ENCODE measurements at regions not wholly inside any gene's neighbourhood (a gene's known extent, or its start where the extent isn't known, plus 50 kb on each side); places are given as distances from the start of the nearest gene placed in this dataset.
"Not testable (repeated sequence)": the region's sequence is repeated elsewhere in the genome, so short reads cannot be mapped to it uniquely, and the experiment has no call there.

GRCh38 chr5:38622723-38623129 lies 66.3 kb upstream of the LIFR start:
- 98% methylated on average over 3 of the region's 3 CpGs for WGBS
- no peaks in the 10 kb centered on the region; the same call in 1 of the 2 replicates for H3K9me3 ChIP-seq (ENCODE audit: insufficient read depth, low read depth, low read length)

GRCh38 chr5:38624541-38624940 lies 68.1 kb upstream of the LIFR start:
- H3K4me3 ChIP-seq (ENCODE audit: low read length); H3K27me3 ChIP-seq (ENCODE audit: insufficient read depth, low read length); H3K9ac ChIP-seq (ENCODE audit: low read depth, low read length); H3K4me1 ChIP-seq (ENCODE audit: insufficient read depth, low read length); H3K9me3 ChIP-seq (ENCODE audit: insufficient read depth, low read depth, low read length); H3K27ac ChIP-seq (ENCODE audit: low read depth, low read length); H3K36me3 ChIP-seq (ENCODE audit: insufficient read depth, low read length): not testable (repeated sequence)
- 97% methylated on average over 12 of the region's 12 CpGs for WGBS

More at GRCh38 chr5:38622723-38623129, 66.3 kb upstream of the LIFR start:
- no peaks in the 10 kb centered on the region for H3K4me1 ChIP-seq (ENCODE audit: insufficient read depth, low read length)
- H3K36me3 ChIP-seq (ENCODE audit: insufficient read depth, low read length), result no peaks in the 10 kb centered on the region
- no peak overlapping the region for H3K9ac ChIP-seq (ENCODE audit: low read depth, low read length)
- H3K27me3 ChIP-seq (ENCODE audit: insufficient read depth, low read length), result no peaks in the 10 kb centered on the region
- no peak overlapping the region for H3K4me3 ChIP-seq (ENCODE audit: low read length)
- H3K27ac ChIP-seq (ENCODE audit: low read depth, low read length), result no peak overlapping the region

- not testable (repeated sequence) for H3K4me1 ChIP-seq (ENCODE audit: insufficient read depth, low read length); H3K4me3 ChIP-seq (ENCODE audit: low read length); H3K27me3 ChIP-seq (ENCODE audit: insufficient read depth, low read length); H3K27ac ChIP-seq (ENCODE audit: low read depth, low read length); H3K36me3 ChIP-seq (ENCODE audit: insufficient read depth, low read length); H3K9ac ChIP-seq (ENCODE audit: low read depth, low read length)
- peaks cover 15% of the 10 kb centered on the region for H3K9me3 ChIP-seq (ENCODE audit: insufficient read depth, low read depth, low read length)
- WGBS, result 83% methylated on average over 23 of the region's 24 CpGs
Measured at GRCh38 chr5:38631376-38631775, 74.9 kb upstream of the LIFR start.

- peaks cover 15% of the 10 kb centered on the region for H3K9me3 ChIP-seq (ENCODE audit: insufficient read depth, low read depth, low read length)
- no peaks in the 10 kb centered on the region for H3K36me3 ChIP-seq (ENCODE audit: insufficient read depth, low read length)
- 67% methylated on average over 4 of the region's 4 CpGs for WGBS
- no peak overlapping the region for H3K4me3 ChIP-seq (ENCODE audit: low read length)
- H3K27ac ChIP-seq (ENCODE audit: low read depth, low read length), result no peak overlapping the region
- no peaks in the 10 kb centered on the region for H3K27me3 ChIP-seq (ENCODE audit: insufficient read depth, low read length)
- H3K9ac ChIP-seq (ENCODE audit: low read depth, low read length), result no peak overlapping the region
- H3K4me1 ChIP-seq (ENCODE audit: insufficient read depth, low read length), result no peaks in the 10 kb centered on the region
Measured at GRCh38 chr5:38634568-38635369, 78.3 kb upstream of the LIFR start.

GRCh38 chr5:38636626-38637025 lies 80.2 kb upstream of the LIFR start:
- no peaks in the 10 kb centered on the region for H3K36me3 ChIP-seq (ENCODE audit: insufficient read depth, low read length)
- no peaks in the 10 kb centered on the region for H3K27me3 ChIP-seq (ENCODE audit: insufficient read depth, low read length)
- no peak overlapping the region for H3K9ac ChIP-seq (ENCODE audit: low read depth, low read length)
- WGBS, result 91% methylated on average over 4 of the region's 4 CpGs
- no peak overlapping the region for H3K27ac ChIP-seq (ENCODE audit: low read depth, low read length)
- H3K9me3 ChIP-seq (ENCODE audit: insufficient read depth, low read depth, low read length), result peaks cover 13% of the 10 kb centered on the region
- H3K4me1 ChIP-seq (ENCODE audit: insufficient read depth, low read length), result no peaks in the 10 kb centered on the region
- H3K4me3 ChIP-seq (ENCODE audit: low read length), result no peak overlapping the region

GRCh38 chr5:38638656-38639055 lies 82.2 kb upstream of the LIFR start:
- 93% methylated on average over 5 of the region's 5 CpGs for WGBS
- Histone ChIP-seq H3K27me3 (ENCODE audit: insufficient read depth, low read length) (no peaks in the 10 kb centered on the region), H3K4me3 (ENCODE audit: low read length) (no peak overlapping the region), H3K36me3 (ENCODE audit: insufficient read depth, low read length) (no peaks in the 10 kb centered on the region), H3K4me1 (ENCODE audit: insufficient read depth, low read length) (no peaks in the 10 kb centered on the region), H3K9ac (ENCODE audit: low read depth, low read length) (no peak overlapping the region), H3K9me3 (ENCODE audit: insufficient read depth, low read depth, low read length) (no peaks in the 10 kb centered on the region), H3K27ac (ENCODE audit: low read depth, low read length) (no peak overlapping the region)

- Histone ChIP-seq H3K4me1 (ENCODE audit: insufficient read depth, low read length) (no peaks in the 10 kb centered on the region), H3K27ac (ENCODE audit: low read depth, low read length) (no peak overlapping the region), H3K36me3 (ENCODE audit: insufficient read depth, low read length) (no peaks in the 10 kb centered on the region), H3K9me3 (ENCODE audit: insufficient read depth, low read depth, low read length) (no peaks in the 10 kb centered on the region), H3K27me3 (ENCODE audit: insufficient read depth, low read length) (no peaks in the 10 kb centered on the region), H3K4me3 (ENCODE audit: low read length) (no peak overlapping the region), H3K9ac (ENCODE audit: low read depth, low read length) (no peak overlapping the region)
- WGBS, result 86% methylated on average over 6 of the region's 6 CpGs
Measured at GRCh38 chr5:38639377-38640358, 83.2 kb upstream of the LIFR start.

- Histone ChIP-seq H3K27me3 (ENCODE audit: insufficient read depth, low read length) (no peaks in the 10 kb centered on the region), H3K4me3 (ENCODE audit: low read length) (no peak overlapping the region), H3K36me3 (ENCODE audit: insufficient read depth, low read length) (no peaks in the 10 kb centered on the region), H3K27ac (ENCODE audit: low read depth, low read length) (no peak overlapping the region), H3K9me3 (ENCODE audit: insufficient read depth, low read depth, low read length) (no peaks in the 10 kb centered on the region), H3K9ac (ENCODE audit: low read depth, low read length) (no peak overlapping the region), H3K4me1 (ENCODE audit: insufficient read depth, low read length) (no peaks in the 10 kb centered on the region)
- 95% methylated on average over 3 of the region's 3 CpGs for WGBS
Measured at GRCh38 chr5:38641003-38641402, 84.6 kb upstream of the LIFR start.

- Histone ChIP-seq H3K9me3 (ENCODE audit: insufficient read depth, low read depth, low read length) (no peaks in the 10 kb centered on the region), H3K4me1 (ENCODE audit: insufficient read depth, low read length) (no peaks in the 10 kb centered on the region), H3K27ac (ENCODE audit: low read depth, low read length) (no peak overlapping the region), H3K4me3 (ENCODE audit: low read length) (no peak overlapping the region), H3K36me3 (ENCODE audit: insufficient read depth, low read length) (no peaks in the 10 kb centered on the region), H3K9ac (ENCODE audit: low read depth, low read length) (no peak overlapping the region), H3K27me3 (ENCODE audit: insufficient read depth, low read length) (no peaks in the 10 kb centered on the region)
- 88% methylated on average over 7 of the region's 7 CpGs for WGBS
Measured at GRCh38 chr5:38642189-38642911, 85.9 kb upstream of the LIFR start.

GRCh38 chr5:38643616-38644015 lies 87.2 kb upstream of the LIFR start:
- Histone ChIP-seq H3K4me1 (ENCODE audit: insufficient read depth, low read length) (no peaks in the 10 kb centered on the region), H3K9me3 (ENCODE audit: insufficient read depth, low read depth, low read length) (no peaks in the 10 kb centered on the region), H3K9ac (ENCODE audit: low read depth, low read length) (no peak overlapping the region), H3K27me3 (ENCODE audit: insufficient read depth, low read length) (no peaks in the 10 kb centered on the region), H3K27ac (ENCODE audit: low read depth, low read length) (no peak overlapping the region), H3K36me3 (ENCODE audit: insufficient read depth, low read length) (no peaks in the 10 kb centered on the region), H3K4me3 (ENCODE audit: low read length) (no peak overlapping the region)
- WGBS, result 87% methylated on average over 4 of the region's 4 CpGs

GRCh38 chr5:38645508-38645907 lies 89.1 kb upstream of the LIFR start:
- no peak overlapping the region for H3K4me3 ChIP-seq (ENCODE audit: low read length)
- no peaks in the 10 kb centered on the region for H3K27me3 ChIP-seq (ENCODE audit: insufficient read depth, low read length)
- H3K9ac ChIP-seq (ENCODE audit: low read depth, low read length), result no peak overlapping the region
- no peak overlapping the region for H3K27ac ChIP-seq (ENCODE audit: low read depth, low read length)
- no peaks in the 10 kb centered on the region for H3K36me3 ChIP-seq (ENCODE audit: insufficient read depth, low read length)
- no peaks in the 10 kb centered on the region for H3K9me3 ChIP-seq (ENCODE audit: insufficient read depth, low read depth, low read length)
- H3K4me1 ChIP-seq (ENCODE audit: insufficient read depth, low read length), result no peaks in the 10 kb centered on the region
